Mucosa of rectum (tissue), 2 donors: ENCODE measurements at regions not wholly inside any gene's neighbourhood (a gene's known extent, or its start where the extent isn't known, plus 50 kb on each side); places are given as distances from the start of the nearest gene placed in this dataset.

Experiments
- H3K27ac ChIP-seq, 2 donors: one replicate each; pipeline ENCODE4 v1.7.0; 2013; ENCODE audit warnings: inconsistent platforms in 2 of 2, low read depth in 2 of 2, low read length in 2 of 2
- H3K27me3 ChIP-seq, 2 donors: one replicate each; pipeline ENCODE4 v1.7.0; 2013; ENCODE audit warnings: low read length in 2 of 2; ENCODE audit not compliant: control insufficient read depth in 2 of 2, insufficient read depth in 2 of 2
- H3K36me3 ChIP-seq, 2 donors: one replicate each; pipeline ENCODE4 v1.7.0; 2013; ENCODE audit warnings: low read length in 2 of 2; ENCODE audit not compliant: control insufficient read depth in 2 of 2, insufficient read depth in 2 of 2
- H3K4me1 ChIP-seq, 2 donors: one replicate each; pipeline ENCODE4 v1.7.0; 2013; ENCODE audit warnings: low read length in 2 of 2, mild to moderate bottlenecking in 1 of 2; ENCODE audit not compliant: control insufficient read depth in 2 of 2, insufficient read depth in 2 of 2
- H3K4me3 ChIP-seq, 2 donors: one replicate each; pipeline ENCODE4 v1.7.0; 2013; ENCODE audit warnings: low read length in 2 of 2
- H3K9ac ChIP-seq, 2 donors: one replicate each; pipeline ENCODE4 v1.7.0; 2013; ENCODE audit warnings: low read length in 2 of 2, low read depth in 1 of 2, mild to moderate bottlenecking in 1 of 2
- H3K9me3 ChIP-seq, 2 donors: one replicate each; pipeline ENCODE4 v1.7.0; 2013; ENCODE audit warnings: low read length in 2 of 2; ENCODE audit not compliant: control insufficient read depth in 2 of 2
- donor health status: healthy.
- donor health status: Normal muscosa, but diverticular disease.

- H3K4me1 ChIP-seq, result no peaks in the 10 kb centered on the region
- H3K36me3 ChIP-seq, result no peaks in the 10 kb centered on the region
- H3K27ac ChIP-seq, result no peak overlapping the region
- no peak overlapping the region for H3K9ac ChIP-seq
- H3K9me3 ChIP-seq, result no peaks in the 10 kb centered on the region
- no peak overlapping the region for H3K4me3 ChIP-seq
- no peaks in the 10 kb centered on the region for H3K27me3 ChIP-seq
Observed at GRCh38 chr9:108363311-108363710, 492.5 kb downstream of the ACTL7B start.

GRCh38 chr9:108360304-108360703 is 495.5 kb downstream of the ACTL7B start:
- Histone ChIP-seq H3K27ac (no peak overlapping the region), H3K36me3 (no peaks in the 10 kb centered on the region), H3K27me3 (no peaks in the 10 kb centered on the region)

GRCh38 chr9:108356806-108357205 is 499.0 kb downstream of the ACTL7B start:
- Histone ChIP-seq H3K9me3 (no peaks in the 10 kb centered on the region), H3K4me1 (no peaks in the 10 kb centered on the region)

More at GRCh38 chr9:108360304-108360703, 495.5 kb downstream of the ACTL7B start:
- H3K4me3 ChIP-seq, result no peak overlapping the region
- H3K9ac ChIP-seq, result no peak overlapping the region
- no peaks in the 10 kb centered on the region for H3K4me1 ChIP-seq
- no peaks in the 10 kb centered on the region for H3K9me3 ChIP-seq

DNA sequence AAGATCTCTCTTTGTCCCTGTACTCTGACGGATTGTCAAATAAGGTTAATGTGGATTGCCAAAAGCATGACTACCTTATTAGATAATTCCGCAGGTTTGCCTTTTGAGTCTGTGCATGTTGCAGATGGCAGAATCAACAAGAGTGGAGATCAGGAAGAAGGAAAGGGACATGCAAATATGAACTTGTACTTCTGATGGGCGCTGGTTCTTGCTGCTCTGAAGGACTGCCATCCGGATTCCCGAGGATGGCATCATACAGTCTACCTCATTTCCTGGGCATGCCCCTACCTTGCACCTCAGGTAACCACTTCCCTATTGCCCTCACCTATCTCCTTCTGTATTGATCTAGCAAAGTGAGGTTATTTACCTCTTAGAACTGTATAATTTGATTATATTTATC is 504.2 kb downstream of the ACTL7B start:
- Histone ChIP-seq H3K9ac (no peak overlapping the region), H3K4me3 (no peak overlapping the region), H3K27ac (no peak overlapping the region), H3K9me3 (no peaks in the 10 kb centered on the region), H3K27me3 (no peaks in the 10 kb centered on the region), H3K4me1 (no peaks in the 10 kb centered on the region), H3K36me3 (no peaks in the 10 kb centered on the region)

More at GRCh38 chr9:108356806-108357205, 499.0 kb downstream of the ACTL7B start:
- Histone ChIP-seq H3K36me3 (no peaks in the 10 kb centered on the region), H3K4me3 (no peak overlapping the region), H3K9ac (no peak overlapping the region), H3K27ac (no peak overlapping the region), H3K27me3 (no peaks in the 10 kb centered on the region)

DNA sequence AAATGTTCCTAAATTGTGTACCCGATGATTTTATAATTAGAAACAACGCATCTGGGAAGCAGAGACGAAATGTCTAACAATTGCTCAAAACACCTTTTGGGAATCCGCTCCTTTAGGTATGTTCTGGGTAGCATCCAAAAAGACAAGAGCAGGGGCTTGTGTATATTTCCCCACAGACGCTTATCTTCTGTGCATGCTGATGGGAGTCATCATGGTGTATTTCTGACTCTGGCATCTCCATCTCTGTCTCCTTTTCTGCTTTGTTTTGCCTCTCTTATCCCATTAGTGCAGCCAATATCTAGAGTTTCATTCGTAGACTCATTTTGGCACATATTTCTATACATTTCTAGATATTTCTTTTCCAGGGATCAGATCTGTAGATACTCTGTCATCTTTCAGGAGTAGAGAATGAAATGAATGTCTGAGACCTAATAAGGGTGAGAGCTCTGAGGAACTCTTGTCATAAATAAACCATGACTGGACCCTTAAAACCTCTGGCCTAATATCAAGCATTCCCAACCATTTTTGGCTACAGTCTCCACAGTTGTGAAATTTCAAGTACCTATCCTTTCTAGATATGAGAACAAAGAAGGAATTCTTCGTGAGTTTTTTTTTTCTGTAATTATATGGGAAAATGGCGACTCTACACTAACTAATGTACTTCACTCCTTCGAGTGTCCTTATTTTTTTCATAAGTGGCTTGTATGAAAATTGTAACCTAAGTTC is 508.2 kb downstream of the ACTL7B start:
- H3K9ac ChIP-seq, result no peak overlapping the region
- no peaks in the 10 kb centered on the region for H3K27me3 ChIP-seq
- H3K27ac ChIP-seq, result no peak overlapping the region
- H3K4me3 ChIP-seq, result no peak overlapping the region
- H3K4me1 ChIP-seq, result no peaks in the 10 kb centered on the region
- H3K9me3 ChIP-seq, result no peaks in the 10 kb centered on the region
- H3K36me3 ChIP-seq, result no peaks in the 10 kb centered on the region

GRCh38 chr9:108345826-108346225 is 510.0 kb downstream of the ACTL7B start:
- Histone ChIP-seq H3K9ac (no peak overlapping the region), H3K27me3 (no peaks in the 10 kb centered on the region), H3K9me3 (no peaks in the 10 kb centered on the region), H3K36me3 (no peaks in the 10 kb centered on the region), H3K4me3 (no peak overlapping the region), H3K4me1 (no peaks in the 10 kb centered on the region), H3K27ac (no peak overlapping the region)

GRCh38 chr9:108339251-108339650 is 516.5 kb downstream of the ACTL7B start:
- H3K36me3 ChIP-seq, result no peaks in the 10 kb centered on the region
- no peak overlapping the region for H3K27ac ChIP-seq
- H3K9me3 ChIP-seq, result no peaks in the 10 kb centered on the region
- H3K9ac ChIP-seq, result no peak overlapping the region
- no peaks in the 10 kb centered on the region for H3K27me3 ChIP-seq
- no peak overlapping the region for H3K4me3 ChIP-seq
- H3K4me1 ChIP-seq, result no peaks in the 10 kb centered on the region

DNA sequence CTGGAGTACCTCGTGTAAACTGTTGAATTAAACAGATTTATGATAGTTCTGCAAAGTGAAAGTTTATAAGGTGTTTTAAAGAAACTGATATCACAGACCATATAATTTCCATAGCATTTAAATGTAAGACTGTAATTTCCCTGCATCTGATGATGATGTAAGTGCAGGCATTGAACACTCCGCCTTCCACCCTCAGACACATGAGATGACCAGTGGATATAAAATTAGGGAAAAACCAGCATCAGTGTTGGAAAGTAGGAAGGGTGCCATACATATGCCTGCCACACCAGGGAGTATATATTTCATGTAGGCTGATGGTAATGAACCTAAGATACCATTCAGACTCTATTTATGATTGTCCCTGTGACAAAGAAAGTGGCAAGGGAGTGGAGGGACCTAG is 519.2 kb downstream of the ACTL7B start:
- Histone ChIP-seq H3K4me1 (no peaks in the 10 kb centered on the region), H3K4me3 (no peak overlapping the region), H3K27ac (no peak overlapping the region), H3K27me3 (no peaks in the 10 kb centered on the region), H3K9me3 (no peaks in the 10 kb centered on the region), H3K9ac (no peak overlapping the region), H3K36me3 (no peaks in the 10 kb centered on the region)

DNA sequence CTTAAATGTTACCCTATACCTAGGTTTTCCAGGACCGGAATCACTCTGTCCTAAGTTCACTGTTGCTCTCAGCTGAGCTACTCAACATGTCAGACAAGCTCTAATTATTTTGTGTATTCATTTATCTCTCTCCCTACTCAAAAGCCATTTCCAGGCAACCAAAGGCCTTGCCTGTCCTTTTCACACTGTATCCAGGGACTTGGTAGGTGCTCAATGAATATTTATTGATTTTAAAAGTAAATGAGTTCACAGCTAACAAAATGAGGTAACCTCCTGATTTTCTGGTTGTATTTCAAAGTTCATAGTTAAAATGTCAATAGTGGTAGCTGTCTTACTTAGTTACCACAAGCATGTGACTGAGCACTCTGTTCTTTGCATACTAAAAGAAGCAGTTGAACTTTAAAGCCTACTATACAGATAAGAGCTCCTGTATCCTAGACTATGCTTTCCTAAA is 522.2 kb downstream of the ACTL7B start:
- Histone ChIP-seq H3K9me3 (no peaks in the 10 kb centered on the region), H3K9ac (no peak overlapping the region), H3K27ac (no peak overlapping the region), H3K27me3 (no peaks in the 10 kb centered on the region), H3K4me1 (no peaks in the 10 kb centered on the region), H3K4me3 (no peak overlapping the region), H3K36me3 (no peaks in the 10 kb centered on the region)

GRCh38 chr9:108331596-108331995 is 524.2 kb downstream of the ACTL7B start:
- H3K36me3 ChIP-seq, result no peaks in the 10 kb centered on the region
- no peak overlapping the region for H3K9ac ChIP-seq
- no peaks in the 10 kb centered on the region for H3K27me3 ChIP-seq
- H3K9me3 ChIP-seq, result peaks cover 0 to 2% of the 10 kb centered on the region in 2 donors
- H3K4me3 ChIP-seq, result no peak overlapping the region
- no peaks in the 10 kb centered on the region for H3K4me1 ChIP-seq
- no peak overlapping the region for H3K27ac ChIP-seq
